GM04503 (cell line): ENCODE measurements at regions not wholly inside any gene's neighbourhood (a gene's known extent, or its start where the extent isn't known, plus 50 kb on each side); places are given as distances from the start of the nearest gene placed in this dataset.
A peak's percentile ranks its signal among the peaks of the same experiment; 100 is the strongest.
"Not testable (repeated sequence)": the region's sequence is repeated elsewhere in the genome, so short reads cannot be mapped to it uniquely, and the experiment has no call there.

ENCODE experiments used
- DNase-seq: peaks from one replicate; pipeline ENCODE4 v3.0.0-alpha.2; 2012; ENCODE audit warnings: low read depth

- no peak for DNase-seq
These were observed 87.9 kb upstream of the TRIO start for GRCh38 chr5:14054965-14055963.

DNA sequence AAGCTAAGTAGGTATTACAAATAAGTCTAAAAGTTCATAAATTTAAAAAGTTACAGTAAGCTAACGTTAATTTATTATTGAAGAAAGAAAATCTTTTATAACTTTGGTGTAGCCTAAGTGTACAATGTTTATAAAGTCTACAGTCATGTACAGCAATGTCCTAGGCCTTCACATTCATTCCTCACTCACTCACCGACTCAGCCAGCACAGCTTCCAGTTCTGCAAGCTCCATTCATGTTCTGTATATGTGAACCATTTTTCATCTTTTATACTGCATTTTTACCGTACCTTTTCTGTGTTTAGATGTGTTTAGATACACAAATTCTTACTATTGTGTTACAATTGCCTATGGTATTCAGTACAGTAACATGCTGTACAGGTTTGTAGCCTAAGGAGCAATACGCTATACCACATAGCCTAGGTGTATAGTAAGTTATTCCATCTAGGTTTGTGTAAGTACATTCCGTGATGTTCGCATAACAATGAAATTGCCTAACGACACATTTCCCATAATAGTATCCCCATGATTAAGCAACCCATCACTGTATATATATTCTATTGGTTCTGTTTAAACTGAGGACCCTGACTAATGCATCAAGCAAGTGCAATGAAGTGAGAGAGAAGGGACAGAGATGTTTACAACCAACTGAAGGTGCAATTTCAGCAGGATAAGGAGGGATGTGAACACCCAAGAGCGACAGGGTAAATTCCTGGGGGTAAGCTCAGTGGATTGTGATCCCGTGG is 88.9 kb upstream of the TRIO start:
- DNase-seq, result no peak

GRCh38 chr5:14050821-14051220 is 92.3 kb upstream of the TRIO start:
- DNase-seq, result no peak

- DNase-seq, result no peak
These were observed 94.7 kb upstream of the TRIO start for GRCh38 chr5:14048434-14048833.

DNA sequence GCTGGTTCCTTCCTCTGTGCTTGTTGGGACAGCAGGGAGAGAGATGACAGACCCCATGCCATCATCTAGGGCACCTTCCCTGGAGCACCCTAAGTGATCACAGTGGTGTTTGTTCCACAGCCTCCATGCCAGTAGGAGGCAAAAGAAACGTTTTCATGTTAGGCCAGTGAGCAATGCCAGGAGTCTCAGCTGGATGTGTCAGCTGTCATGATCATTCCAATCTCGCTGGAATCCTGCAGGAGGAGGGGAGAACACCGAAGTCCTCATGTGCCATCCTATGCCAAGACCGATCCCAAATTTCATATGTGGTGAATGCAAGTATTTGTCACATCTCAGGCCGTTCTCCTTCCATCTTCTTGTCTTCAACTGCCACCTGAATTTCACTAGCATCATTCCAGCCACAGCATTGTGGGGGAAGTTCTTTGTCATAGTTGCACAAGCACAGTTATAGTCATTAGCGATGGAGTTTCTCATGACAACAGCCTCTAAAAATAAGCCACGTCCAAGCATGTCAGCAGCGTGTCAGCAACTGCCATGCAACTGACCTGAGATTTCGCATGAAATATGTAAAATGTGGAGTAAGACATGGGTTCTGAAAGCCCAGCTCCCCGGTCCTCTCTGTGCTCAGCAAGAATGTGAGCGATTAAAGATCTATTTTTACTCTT is 97.2 kb upstream of the DNAH5 start:
- no peak for DNase-seq

- no peak for DNase-seq
These were observed 96.1 kb upstream of the DNAH5 start for GRCh38 chr5:14040542-14040941.

DNA sequence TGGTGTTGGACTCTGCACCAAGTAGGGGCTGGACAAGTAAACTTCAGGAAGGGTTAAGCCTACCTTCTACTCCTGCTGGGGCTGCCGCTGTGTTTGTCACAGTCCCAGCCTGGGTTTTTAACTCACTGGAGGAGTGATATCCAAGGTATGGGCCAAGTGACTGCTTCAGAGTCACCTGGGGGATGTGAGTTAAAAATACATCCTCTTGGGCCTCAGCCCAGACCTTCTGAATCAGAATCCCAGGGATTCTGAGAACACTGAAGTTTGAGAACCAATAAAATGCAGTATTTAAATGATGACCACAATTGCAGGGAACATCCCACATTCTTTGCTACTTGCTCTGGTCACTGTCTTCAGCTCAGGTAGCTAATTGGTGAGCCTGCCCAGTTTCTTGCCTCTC is 95.1 kb upstream of the DNAH5 start:
- no peak for DNase-seq

DNA sequence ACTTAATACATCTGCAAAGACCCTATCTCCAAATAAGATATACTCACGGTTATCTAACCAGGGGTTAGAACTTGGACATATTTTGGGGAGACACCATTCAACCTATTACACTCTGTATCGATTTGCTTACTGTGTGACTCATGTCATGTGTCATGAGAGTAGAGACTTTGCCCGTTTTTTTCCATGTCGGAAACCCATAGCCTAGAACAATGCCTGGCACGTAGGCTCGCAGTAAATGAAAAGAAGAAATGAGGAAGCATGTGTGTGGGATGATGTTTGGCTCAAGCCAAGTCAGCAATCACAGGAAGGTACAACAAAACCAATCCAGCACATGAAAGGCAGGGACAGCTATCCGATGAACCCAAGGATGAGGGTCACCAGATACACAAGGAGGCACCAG is 94.6 kb upstream of the DNAH5 start:
- no peak for DNase-seq

- no peak for DNase-seq
These were observed 94.0 kb upstream of the DNAH5 start for GRCh38 chr5:14038341-14038959.

DNA sequence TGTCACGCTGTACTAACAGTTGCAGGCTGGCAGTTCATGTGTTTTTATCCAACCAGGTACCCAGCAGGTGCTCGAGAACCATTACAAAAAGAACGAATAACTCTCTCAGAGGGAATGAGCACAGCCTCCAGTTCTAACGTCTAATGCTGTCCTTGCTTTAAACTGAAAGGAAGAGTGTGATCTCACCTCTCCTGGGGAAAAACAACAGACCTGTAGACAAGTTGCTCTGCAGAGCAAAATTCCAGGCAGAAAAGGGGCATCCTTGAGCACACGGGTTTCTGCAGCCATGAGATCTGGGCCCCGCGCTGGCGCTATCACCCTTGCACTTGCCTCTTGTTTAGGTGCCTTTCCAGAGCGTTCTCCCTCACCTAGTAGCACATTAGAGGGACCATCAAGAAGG is 92.5 kb upstream of the DNAH5 start:
- no peak for DNase-seq

DNA sequence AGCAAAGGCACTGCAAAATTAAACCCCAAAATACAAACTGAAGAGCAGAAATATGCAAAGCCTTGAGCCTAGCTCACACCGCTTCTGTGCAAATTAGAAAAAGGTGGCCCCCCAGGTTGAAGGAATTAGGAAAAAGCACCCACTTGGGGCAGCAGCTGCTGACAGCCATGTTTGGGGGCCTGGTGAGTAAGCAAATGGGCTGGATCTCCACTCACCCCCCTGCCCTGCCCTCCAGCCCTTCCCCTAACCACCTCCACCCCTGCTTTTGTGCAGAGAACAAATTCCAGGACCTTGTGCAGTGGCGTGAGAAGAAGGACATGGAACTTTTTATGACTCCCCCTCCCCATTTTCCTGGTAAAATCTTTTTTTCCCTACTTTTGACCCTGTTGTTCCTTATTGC is 92.0 kb upstream of the DNAH5 start:
- no peak for DNase-seq

- DNase-seq, result peak; percentile 96
These were observed 91.5 kb upstream of the DNAH5 start for GRCh38 chr5:14035859-14036503.

DNA sequence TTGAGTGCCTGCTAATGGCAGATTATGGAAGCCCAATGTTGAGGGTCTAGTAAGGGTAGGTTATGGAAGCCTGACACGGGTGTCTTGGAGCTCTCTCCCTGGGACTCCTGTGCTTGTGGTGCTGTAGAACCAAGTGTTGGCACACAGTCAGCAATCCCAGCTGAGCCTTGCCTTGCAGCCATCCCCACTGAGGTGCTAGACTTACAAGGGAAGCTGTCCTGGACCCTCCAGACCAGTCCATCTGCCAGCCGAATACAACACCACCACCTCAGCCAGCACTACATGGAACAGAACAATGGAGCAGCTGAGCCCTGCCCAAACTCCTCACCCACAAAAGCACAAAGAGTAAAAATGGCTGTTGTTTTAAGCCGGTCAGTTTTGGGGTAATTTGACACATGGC is 90.5 kb upstream of the DNAH5 start:
- DNase-seq, result no peak

DNA sequence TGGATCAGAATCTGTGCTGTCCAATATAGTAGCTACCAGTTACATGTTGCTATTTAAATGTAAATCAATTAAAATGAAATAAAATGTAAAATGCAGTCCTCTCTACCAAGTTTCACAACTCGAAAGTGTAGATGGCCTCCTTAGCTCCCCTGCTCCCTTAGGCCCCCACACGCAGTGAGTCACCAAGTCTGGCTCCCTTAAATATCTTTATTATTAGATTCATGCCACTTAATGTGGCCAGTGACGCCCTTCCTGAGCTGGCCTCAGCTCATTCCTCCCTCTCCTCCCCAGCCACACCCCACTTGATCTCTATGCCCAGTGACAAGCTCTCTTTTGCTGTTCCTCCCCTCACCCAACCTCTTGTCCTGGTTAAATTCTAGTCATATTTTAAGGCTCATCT is 88.4 kb upstream of the DNAH5 start:
- DNase-seq, result no peak

GRCh38 chr5:14028938-14029584 is 84.6 kb upstream of the DNAH5 start:
- DNase-seq, result no peak

- no peak for DNase-seq
These were observed 83.7 kb upstream of the DNAH5 start for GRCh38 chr5:14028188-14028587.

DNA sequence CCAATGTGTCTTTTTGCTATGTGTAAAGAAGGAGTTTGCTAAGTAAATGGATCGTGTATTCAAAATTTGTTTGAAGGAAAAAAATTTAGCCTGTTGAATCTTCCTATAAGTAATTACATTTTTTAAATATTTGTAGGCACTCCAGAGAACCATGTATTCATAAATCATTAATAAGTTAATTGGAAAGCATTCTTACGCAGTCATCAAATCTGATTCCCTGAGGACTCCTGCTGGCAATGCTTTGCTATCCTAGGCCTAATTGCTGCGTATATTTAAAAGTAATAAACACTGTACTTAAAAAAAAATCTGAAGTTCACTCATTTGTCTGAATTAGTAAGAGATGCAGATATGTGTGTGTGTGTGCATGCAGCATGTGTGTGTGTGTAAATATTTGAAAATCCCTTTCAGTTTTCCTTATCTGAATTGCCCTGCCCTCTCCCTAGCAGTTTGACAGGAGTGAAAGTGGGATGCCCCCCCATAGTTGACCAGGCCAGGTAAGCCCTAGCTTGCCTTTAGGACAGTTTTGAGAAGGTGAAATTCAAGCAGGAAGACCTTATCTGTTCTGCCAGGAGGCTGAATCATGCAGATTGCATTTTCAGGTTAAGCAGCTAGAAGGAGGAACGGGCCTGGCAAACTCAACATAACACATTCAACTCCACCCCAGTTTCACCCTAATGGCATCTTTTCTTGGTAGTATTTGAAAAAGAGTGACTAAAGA is 81.2 kb upstream of the DNAH5 start:
- DNase-seq, result no peak

DNA sequence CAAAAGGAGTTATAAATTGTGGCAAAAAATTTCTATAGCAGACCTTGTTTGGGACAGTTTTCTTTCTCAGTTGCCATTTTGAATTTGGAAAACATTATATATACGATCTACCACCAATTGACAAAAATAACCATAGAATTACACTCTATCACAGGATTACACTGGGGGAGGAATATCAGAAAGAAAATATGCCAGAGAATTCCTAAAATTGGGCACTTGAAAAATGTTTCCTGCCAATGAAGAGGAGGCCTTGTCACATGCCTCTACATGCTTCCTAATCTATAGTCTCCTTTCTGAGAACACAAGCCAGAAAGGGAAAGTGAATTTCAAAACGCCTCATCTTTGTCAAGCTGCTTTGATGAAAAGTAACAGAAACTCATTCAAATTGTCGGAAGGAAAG is 78.5 kb upstream of the DNAH5 start:
- DNase-seq, result no peak

- not testable (repeated sequence) for DNase-seq
These were observed 76.5 kb upstream of the DNAH5 start for GRCh38 chr5:14020944-14021343.

DNA sequence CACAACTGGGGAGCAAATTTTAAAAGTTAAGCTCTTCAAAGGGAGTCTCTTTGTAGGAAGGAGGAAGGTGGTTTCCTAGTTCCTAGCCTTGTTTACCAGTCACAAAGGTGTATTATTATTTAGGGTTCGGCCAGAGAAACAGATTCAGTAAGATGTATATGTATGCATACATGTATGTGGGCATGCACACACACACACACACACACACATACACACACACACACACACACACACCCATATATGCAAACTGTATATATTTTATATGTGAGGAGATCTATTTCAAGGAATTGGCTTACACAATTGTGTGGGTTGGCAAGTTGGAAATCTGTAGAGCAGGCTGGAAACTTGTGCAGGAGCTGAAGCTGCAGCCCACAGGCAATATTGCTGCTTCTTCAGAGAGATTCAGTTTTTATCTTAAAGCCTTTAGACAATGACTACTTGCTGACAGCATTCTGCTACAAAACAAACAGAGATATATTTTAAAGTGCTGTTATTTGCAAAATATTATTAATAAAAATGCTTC is 75.3 kb upstream of the DNAH5 start:
- DNase-seq, result no peak
